Daoy (cell line): ENCODE measurements at regions not wholly inside any gene's neighbourhood (a gene's known extent, or its start where the extent isn't known, plus 50 kb on each side); places are given as distances from the start of the nearest gene placed in this dataset.
"Not testable (repeated sequence)": the region's sequence is repeated elsewhere in the genome, so short reads cannot be mapped to it uniquely, and the experiment has no call there.

ENCODE experiments used
- DNase-seq: peaks from one replicate; pipeline ENCODE4 v3.0.0-alpha.2; 2015; ENCODE audit warnings: low read depth

DNA sequence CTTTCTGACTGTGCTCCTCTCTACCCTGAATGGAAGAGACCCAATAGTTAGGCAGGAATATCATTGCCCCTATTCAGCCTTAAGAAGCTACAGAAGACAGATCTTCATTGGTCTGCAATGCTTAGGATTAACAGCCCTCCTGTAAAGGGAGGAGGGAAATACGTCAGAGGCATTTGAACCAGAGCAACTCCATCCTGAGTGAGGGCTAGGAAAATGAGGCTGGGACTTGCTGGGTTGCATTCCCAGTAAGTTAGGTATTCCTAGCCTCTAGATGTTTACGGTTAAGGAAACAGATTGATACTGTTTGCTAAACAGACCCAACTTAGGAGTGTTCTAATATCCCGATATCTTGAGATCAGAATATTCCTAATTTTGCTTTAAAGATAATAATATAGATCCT, 63.5 kb downstream of the PCDH18 start:
- DNase-seq = no peak

DNA sequence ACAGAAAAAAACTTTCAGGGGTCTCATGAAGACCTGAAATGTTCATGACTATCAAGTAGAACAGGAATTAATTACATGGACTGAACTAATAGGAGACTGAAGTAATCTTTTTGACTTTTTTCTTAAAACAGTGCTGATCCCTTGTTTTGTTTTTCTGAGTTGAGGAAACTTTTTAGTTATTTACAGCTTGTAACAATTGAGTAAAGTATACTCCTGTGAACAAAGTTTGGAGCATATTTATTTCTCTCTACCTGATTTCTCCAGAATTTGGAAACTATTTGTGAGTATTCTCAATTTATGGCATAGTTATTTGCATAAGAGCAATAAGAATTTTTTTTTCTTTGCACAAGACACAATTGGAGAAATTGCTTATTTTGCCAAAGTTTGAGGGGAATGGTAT, 64.8 kb downstream of the PCDH18 start:
- DNase-seq = no peak

DNA sequence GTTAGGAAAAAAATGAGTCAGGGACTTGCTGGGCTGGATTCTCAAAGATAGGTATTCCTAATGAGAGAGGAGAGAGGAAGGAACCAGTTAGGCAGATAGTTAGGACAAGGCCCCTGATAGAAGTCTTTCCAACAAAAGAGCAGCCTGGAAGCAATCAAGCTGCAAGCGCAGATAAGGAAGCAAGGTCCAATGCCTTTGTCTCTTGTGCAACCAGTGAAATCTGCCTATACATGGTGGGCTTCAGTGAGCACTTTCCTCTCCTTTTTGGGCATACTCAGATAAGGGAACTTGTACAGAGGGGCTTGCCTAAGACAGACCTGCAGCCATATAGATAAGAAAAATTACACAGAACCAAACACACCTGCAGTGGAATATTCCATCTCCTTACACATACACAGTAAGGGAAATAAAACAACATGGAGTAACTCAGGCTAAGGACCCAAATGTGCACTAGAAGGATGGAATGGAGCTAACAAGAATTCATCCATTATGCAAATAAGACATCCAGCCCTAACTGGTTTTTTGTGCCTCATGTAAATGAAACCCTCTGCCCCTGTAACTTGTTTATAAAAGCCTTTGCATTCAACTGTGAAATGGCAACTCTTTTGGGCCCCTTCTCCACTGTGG, 68.8 kb downstream of the PCDH18 start:
- DNase-seq = no peak

DNA sequence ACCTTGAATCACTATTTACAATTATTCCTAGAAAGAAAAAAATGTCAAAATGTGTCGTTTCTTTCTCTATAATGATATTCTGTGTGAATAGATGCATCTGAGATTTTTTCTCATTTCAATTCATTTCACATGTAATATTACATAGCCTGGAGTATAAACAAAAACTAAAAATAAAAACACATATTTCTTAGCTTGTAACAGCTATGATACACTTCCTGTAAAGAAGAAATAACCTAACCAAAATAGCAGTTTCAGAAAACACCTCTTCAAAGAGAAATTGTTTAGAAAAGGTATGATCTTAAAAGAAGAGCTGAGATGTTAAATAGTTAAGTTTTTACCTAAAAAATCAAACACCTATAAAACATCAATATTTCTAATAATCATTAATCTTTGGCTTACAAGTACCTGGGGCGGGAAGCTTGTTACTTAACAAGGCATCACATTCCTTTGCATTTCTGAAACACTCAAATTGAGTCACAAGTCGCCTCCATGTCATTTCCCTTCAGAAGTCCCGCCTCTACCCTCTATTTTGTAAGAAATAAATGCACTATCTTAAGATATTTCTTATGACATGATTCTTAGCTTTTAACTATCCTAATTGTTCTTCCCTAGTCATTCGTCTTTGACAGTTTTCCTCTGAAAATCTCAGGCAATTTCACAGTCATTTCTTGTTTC, 76.5 kb downstream of the PCDH18 start:
- DNase-seq = no peak

DNA sequence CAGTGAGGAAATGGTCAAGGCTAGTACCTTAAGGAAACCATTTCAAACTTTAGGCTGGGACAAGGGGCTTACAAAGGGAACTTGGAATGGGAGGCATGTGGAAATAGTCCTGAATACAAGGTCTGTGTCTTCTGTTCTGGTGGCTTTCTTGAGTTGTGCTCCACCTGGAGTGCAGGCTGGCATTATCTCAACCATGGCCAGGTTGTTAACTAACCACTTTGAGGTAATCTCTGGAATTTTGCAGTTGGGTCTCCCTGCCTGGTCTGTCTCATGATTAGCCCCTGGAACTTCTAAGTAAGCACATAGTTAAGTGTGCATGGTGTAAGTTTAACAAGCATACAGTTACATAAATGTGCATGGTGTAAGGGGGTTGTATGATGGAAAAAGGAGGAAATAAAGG, 77.5 kb downstream of the PCDH18 start:
- no peak for DNase-seq

DNA sequence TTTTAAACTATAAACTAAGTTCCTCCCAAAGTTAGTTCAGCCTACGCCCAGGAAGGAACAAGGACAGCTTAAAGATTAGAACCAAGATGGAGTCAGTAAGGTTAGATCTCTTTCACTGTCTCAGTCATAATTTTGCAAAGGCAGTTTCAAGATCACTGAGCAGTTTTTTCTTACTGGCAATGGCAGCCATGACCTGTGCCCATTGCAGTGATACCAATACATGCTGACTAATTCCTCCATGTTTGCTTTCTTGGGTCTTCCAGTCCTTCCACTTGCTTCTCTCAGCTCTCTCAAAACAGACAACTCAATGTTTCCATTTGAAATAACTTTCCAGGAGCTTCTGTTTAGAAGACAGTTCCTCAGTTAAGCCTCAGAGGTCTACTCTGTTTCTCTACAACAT, 79.5 kb downstream of the PCDH18 start:
- no peak for DNase-seq

DNA sequence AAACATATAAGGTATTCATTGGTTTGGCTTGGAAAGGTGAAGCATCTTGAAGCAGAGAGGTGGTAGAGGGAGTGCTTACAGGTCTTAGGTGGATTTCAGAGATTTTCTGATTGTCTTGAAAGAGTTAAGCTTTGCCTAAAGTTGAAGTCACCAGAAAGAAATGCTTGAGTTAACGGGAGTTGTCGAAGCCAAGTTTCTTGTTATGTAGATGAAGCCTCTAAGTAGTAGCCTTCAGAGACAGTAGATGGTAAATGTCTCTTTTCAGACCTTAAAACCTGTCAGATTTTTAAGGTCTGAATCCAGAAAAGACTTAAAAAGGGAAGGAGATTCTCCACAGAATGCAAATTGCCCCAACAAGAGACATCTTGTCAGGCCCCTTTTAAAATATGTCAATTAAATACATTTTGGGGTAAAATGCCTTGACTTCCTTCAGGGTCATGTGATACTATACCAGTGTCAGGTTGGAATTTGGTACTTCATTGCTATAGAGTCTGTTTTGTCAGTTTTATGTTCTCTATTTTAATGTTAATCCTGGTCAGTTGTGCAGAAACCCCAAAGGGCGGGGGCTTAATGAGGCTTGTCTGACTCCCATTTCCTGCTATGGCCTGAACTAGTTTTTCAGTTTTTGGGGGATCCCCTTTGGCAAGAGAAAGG, 81.0 kb downstream of the PCDH18 start:
- DNase-seq = no peak

DNA sequence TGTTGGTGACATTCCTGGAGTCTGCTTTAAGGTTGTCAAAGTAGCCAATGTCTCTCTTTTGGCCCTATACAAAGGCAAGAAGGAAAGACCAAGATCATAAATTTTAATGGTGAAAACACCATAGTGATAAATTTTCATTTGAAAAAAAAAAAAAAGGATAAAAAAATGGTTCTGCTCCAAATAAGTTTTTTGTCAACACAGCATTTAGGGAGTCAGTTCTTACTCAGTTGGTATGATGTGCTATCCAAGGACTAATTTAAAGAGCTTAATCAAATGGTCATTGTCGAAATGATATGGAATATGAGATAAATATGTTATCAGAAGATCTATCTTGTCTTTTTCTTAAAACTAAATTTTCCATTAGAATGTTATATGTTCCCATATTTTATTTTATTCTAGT, 83.9 kb downstream of the PCDH18 start:
- no peak for DNase-seq

DNA sequence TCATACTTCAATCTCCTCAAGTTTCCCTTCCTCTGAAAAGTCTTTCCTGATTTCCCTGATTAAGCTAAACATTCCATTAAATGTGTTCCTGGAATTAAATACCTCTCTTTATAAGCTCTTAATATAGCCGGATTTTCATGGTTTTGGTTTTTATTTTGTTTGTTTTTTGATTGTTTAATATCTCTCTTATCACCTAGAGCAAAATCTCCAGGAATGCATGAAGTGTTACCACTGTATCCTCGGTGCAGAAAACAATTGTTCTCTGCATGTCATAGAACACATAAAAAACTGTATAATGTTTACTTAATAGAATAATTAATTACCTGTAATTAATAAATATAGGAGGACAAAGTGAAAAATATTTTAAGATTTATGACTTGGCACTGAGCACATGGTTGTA, 86.2 kb downstream of the PCDH18 start:
- DNase-seq = no peak

DNA sequence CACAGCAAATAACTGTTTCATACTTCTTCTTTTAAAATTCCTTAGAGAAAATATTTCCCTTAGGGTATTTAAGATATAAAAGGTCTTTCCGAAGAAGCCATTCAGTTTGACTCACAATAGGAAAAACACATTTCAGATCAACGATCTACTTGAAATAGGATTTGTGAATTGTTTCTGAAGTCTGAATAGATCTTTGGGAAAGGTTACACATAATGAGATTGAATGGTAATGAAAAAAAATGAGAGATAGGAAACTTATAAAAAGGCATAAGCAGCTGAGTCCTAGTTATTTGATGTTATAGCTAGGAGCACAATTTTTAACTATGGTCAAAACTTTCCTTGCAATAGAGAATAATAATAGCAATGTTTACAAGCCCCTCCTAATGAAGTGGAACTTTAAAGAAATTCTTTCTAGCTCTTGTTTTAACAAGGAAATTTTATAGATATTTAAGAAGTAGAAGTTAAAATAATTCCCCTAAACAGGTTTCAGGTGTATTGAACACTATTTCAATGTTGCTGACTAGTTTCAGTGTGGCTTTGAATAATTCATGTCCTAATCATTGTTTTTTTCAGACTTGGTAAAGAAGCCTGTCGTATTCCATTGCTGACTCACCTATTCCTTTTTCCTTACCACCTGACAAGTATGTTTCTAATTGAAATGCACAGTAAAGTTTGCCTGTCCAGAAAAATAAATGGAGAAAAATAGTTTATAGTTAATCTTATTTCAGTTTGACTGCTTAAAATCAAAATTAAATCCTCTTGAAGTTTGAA, 89.1 kb downstream of the PCDH18 start:
- no peak for DNase-seq

DNA sequence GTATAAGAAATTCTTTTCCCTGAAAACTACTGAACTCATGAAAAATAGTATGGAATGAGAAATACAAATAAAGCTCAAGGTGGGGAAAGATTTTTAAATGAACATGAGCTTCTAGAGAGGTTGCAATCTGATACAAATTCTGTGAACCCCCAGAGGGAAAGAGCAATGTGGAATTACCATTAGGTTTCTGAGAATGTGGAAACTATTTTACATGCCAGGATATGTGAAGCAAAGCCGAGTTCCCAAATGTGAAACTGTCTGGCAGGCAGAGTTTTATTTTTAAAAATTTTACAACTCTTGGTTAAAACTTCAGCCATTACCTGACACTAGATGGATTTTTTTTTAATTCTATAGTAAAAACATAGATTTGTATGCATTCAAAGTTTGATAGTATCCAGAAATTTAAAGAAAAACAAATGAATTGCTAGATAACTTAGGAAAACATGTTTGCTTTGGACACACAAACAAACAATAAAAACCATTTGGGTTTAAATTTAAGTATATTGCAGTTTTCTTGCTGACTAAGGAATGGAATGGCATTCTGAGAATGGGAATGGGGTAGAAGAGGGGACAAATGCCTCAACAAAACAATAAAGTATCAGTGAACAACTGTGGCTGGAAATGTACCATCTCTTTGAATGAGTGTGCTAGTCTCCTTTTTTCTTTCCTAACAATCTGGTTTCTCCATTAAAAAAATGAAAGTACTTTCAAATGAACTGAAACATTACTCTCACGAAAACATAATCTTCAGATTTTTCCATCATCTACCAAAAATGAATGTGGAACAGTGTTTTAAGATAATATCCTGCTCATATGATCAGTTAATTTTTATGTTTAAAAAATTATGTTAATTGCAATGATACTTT, 99.6 kb downstream of the PCDH18 start:
- no peak for DNase-seq

DNA sequence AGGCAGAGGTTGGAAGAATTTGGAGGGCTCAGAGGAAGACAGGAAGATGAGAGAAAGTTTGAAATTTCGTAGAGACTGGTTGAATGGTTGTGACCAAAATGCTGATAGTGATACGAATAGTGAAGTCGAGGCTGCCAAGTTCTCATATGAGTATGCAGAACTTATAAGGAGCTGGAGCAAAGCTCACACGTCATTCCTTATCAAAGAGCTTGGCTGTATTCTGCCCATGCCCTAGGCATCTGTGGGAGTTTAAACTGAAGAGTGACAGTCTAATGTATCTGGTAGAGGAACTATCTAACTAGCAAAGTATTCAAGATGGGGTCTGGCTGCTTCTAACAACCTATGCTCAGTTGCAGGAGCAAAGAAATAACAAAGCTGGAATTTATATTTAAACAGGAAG, 102.1 kb downstream of the PCDH18 start:
- no peak for DNase-seq

DNA sequence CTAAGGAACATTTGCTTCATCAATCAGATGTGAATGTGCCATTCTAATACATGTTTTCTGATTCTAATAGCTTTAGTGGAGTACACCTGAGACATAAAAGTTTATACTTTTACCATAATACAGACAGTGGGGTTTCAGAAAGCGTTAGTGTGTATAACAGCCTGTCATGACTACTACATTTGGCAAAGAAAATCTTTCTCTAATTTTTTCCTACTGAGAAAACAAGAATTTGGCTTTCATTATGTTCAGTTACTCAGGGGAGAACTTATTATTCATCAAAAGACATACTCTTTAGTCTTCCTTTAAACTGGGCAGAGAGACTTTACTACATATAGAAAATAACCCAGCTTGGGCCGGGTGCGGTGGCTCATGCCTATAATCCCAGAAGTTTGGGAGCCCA, 104.9 kb downstream of the PCDH18 start:
- no peak for DNase-seq

DNA sequence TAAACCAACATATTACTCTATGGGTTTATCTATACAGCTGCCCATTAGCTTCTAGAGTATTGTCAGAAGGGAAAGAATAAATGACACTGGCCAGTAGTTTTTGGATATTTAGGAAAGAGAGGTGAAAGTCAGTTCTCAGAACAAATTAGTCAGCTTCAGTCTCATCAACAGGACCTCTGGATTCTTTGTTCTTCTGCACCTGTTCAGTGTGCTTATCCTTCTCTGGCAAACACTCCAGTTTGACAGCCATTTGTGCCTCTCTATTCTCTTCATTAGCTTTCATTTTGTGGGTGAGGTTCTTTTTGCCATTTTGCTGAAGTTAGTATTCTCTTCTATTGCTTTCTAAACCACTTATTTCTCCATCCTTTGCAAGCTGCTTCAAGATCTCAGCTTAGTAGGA, 107.0 kb downstream of the PCDH18 start:
- DNase-seq = no peak

DNA sequence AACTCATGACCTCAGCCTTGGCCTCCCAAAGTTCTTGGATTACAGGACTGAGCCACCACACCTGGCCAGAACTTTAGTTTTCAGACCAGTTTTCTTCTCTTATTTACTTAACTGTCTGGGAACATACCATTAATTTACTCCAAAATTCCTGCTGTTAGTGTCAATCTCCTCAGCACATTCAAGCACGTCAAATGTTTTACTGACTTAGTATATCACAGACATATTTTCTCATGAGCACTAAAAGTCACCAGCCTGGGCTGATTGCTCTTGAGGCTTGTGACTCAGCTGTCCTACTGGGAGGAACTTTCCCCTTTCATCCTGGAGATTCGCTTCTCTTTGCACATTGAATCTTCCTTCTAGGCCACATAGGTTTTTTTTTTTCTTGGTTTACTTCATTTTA, 109.6 kb downstream of the PCDH18 start:
- no peak for DNase-seq

DNA sequence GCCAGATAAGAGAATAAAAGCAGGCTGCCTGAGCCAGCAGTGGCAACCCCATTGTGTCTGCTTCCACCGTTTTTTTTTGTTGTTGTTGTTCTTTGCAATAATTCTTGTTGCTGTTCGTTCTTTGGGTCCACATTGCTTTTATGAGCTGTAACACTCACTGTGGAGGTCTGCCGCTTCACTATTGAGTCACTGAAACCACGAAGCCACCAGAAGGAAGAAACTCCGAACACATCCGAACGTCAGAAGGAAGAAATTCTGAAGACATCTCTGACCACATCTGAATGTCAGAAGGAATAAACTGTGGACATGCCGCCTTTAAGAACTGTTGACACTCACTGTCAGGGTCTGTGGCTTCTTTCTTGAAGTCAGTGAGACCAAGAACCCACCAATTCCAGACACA, 110.5 kb downstream of the PCDH18 start:
- DNase-seq = no peak

DNA sequence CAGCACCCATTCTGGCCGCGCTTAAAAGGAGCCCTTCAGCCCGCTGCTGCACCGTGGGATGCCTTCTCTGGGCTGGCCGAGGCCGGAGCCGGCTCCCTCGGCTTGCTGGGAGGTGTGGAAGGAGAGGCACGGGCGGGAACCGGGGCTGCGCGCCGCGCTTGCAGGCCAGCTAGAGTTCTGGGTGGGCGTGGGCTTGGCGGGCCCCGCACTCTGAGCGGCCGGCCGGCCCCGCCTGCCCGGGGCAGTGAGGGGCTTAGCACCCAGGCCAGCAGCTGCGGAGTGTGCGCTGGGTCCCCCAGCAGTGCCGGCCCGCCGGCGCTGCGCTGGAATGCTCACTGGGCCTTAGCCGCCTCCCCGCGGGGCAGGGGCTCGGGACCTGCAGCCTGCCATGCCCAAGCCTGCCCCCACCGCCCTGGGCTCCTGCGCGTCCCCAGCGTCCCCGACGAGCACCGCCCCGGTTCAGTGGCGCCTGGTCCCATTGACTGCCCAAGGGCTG, 111.3 kb downstream of the PCDH18 start:
- DNase-seq = no peak

DNA sequence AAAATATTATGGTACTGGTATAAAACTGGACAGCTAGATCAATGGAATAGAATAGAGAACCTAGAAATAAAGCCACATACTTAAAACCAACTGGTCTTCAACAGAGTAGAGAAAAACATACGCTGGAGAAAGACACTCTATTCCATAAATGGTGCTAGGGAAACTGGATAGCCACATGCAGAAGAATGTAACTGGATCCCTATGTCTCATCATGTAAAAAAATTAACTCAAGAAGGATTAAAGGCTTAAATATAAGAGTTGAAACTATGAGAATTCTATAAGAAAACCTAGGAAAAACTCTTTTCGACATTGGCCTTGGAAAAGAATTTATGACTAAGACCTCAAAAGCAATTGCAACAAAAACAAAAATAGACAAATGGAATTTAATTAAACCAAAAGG, 114.6 kb downstream of the PCDH18 start:
- DNase-seq = no peak

DNA sequence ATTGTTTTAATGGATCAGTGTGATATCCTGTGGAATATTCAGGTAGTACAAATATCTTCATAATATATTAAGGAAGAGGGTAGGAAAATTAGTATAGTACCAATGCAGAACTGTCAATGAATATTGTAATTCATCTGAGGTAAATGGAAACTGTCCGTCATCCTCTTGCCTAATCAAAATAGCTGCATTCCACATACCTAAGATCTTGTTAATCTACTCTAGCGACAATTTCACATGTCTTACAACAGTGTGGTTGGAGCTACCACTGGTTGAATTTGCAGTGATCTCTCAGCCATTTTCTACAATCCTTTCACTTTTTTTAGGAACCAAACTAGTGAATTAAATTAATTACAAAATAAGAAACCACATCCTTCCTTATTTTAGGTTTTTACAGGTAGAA, 117.5 kb downstream of the PCDH18 start:
- DNase-seq = no peak

DNA sequence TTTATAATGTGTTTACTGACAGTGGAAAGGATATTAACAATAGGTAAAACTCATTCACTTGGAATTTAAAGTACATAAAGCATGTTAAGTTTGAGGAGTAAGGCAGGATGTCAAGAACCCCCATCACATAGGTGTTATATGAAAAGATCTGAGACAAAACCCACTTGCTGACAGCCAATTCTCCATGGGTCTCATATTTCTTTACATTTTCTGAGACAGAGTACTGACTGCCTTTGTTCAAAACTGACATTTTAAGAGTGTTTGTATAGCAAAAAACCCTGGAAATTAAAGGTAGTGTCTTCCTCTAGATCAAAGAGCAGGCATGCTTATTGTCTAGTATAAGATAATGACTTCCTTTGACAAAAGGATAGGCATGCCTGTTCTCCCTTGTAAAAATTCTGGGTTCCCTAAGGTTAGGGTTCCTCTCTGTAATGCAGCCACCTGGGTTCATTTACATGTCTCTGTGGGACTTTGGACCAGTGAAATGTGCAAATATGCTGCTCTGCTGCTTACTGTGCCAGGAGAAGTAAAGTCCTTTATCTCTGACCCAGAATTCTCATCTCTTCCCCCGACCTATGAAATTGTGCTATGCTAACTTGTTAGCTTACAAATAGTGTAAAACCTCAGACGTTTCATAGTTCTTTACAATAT, 123.6 kb downstream of the PCDH18 start:
- DNase-seq = no peak

DNA sequence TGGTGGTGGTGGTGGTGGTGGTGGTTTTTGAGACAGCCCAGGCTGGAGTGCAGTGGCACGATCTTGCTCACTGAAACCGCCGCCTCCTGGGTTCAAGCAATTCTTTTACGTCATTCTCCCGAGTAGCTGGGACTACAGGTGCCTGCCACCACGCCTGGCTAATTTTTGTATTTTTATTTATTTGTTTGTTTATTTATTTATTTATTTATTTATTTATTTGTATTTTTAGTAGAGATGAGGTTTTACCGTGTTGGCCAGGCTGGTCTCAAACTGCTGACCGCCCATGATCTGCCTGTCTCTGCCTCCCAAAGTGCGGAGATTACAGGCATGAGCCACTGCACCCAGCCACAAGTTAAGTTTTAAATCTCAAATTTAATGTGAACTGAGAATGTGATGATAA, 126.5 kb downstream of the PCDH18 start:
- not testable (repeated sequence) for DNase-seq
